HEK293T (cell line): ENCODE measurements at regions not wholly inside any gene's neighbourhood (a gene's known extent, or its start where the extent isn't known, plus 50 kb on each side); places are given as distances from the start of the nearest gene placed in this dataset.
"Not testable (repeated sequence)": the region's sequence is repeated elsewhere in the genome, so short reads cannot be mapped to it uniquely, and the experiment has no call there.

Experiments used
- CTCF ChIA-PET: fragments of 350-600 bp; formaldehyde crosslinking; extraction: SDS; loops from one replicate; lab custom pipeline; 2021; ENCODE audit warnings: antibody characterized with exemption, inconsistent platforms; lab: Yijun Ruan, JAX
- POLR2A ChIA-PET: fragments of 350-600 bp; formaldehyde crosslinking; extraction: SDS; loops from one replicate; lab custom pipeline; 2020; ENCODE audit warnings: antibody characterized with exemption, inconsistent platforms; lab: Yijun Ruan, JAX
- DNase-seq: peaks from one replicate; pipeline ENCODE4 v3.0.0; 2012; ENCODE audit warnings: mixed read lengths; ENCODE audit errors: extremely low spot score
- ARNT ChIP-seq: fragments of 450-650 bp; IDR thresholded peaks from 2 replicates; pipeline ENCODE4 v1.6.1; 2017; ENCODE audit warnings: mild to moderate bottlenecking
- BHLHE40 ChIP-seq: fragments of 450-650 bp; IDR thresholded peaks from 2 replicates; pipeline ENCODE4 v1.6.1; 2016; ENCODE audit warnings: mild to moderate bottlenecking, moderate library complexity, borderline replicate concordance
- CTBP1 ChIP-seq: fragments of 450-650 bp; IDR thresholded peaks from 2 replicates; pipeline ENCODE4 v1.6.1; 2016; ENCODE audit warnings: borderline replicate concordance
- ELF4 ChIP-seq: fragments of 450-650 bp; IDR thresholded peaks from 2 replicates; pipeline ENCODE4 v1.6.1; 2017; ENCODE audit warnings: antibody characterized with exemption
- FOXA1 ChIP-seq: fragments of 450-650 bp; IDR thresholded peaks from 2 replicates; pipeline ENCODE4 v1.6.1; 2016; ENCODE audit warnings: mild to moderate bottlenecking
- FOXK2 ChIP-seq: fragments of 450-650 bp; IDR thresholded peaks from 2 replicates; pipeline ENCODE4 v1.6.1; 2016; ENCODE audit warnings: mild to moderate bottlenecking
- FOXM1 ChIP-seq: fragments of 450-650 bp; IDR thresholded peaks from 2 replicates; pipeline ENCODE4 v1.6.1; 2017; ENCODE audit warnings: mild to moderate bottlenecking, borderline replicate concordance
- HDGF ChIP-seq: fragments of 450-650 bp; IDR thresholded peaks from 2 replicates; pipeline ENCODE4 v1.6.1; 2017; ENCODE audit warnings: antibody characterized with exemption, borderline replicate concordance
- L3MBTL2 ChIP-seq: fragments of 450-650 bp; conservative IDR thresholded peaks from 2 replicates; pipeline ENCODE4 v1.6.1; 2016; ENCODE audit warnings: mild to moderate bottlenecking
- LEF1 ChIP-seq: fragments of 450-650 bp; IDR thresholded peaks from 2 replicates; pipeline ENCODE4 v1.6.1; 2017; ENCODE audit warnings: mild to moderate bottlenecking, borderline replicate concordance
- NFRKB ChIP-seq: fragments of 450-650 bp; IDR thresholded peaks from 2 replicates; pipeline ENCODE4 v1.6.1; 2016; ENCODE audit warnings: mild to moderate bottlenecking, moderate library complexity
- SUZ12 ChIP-seq: fragments of 450-650 bp; IDR thresholded peaks from 2 replicates; pipeline ENCODE4 v1.6.1; 2016; ENCODE audit warnings: mild to moderate bottlenecking
- TARDBP ChIP-seq: fragments of 450-650 bp; IDR thresholded peaks from 2 replicates; pipeline ENCODE4 v1.6.1; 2016
- ZNF384 ChIP-seq: fragments of 450-650 bp; IDR thresholded peaks from 2 replicates; pipeline ENCODE4 v1.6.1; 2016
- TF ChIP-seq, protein P1 (sequence below): fragments of 450-650 bp; IDR thresholded peaks from 2 replicates; pipeline ENCODE4 v1.6.1; 2016

- TF ChIP-seq CTBP1 (no peak), ZNF384 (no peak), ARNT (no peak), FOXK2 (no peak), NFRKB (no peak), SUZ12 (no peak), FOXM1 (no peak), L3MBTL2 (no peak), HDGF (no peak), FOXA1 (no peak), BHLHE40 (no peak), TARDBP (no peak), LEF1 (no peak)
- TF ChIP-seq, protein P1, sequence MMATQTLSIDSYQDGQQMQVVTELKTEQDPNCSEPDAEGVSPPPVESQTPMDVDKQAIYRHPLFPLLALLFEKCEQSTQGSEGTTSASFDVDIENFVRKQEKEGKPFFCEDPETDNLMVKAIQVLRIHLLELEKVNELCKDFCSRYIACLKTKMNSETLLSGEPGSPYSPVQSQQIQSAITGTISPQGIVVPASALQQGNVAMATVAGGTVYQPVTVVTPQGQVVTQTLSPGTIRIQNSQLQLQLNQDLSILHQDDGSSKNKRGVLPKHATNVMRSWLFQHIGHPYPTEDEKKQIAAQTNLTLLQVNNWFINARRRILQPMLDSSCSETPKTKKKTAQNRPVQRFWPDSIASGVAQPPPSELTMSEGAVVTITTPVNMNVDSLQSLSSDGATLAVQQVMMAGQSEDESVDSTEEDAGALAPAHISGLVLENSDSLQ = no peak
- CTCF ChIA-PET = interaction anchor here (0.7 kb wide), 1 partner anchor 106 kb away, joined by 3 read pairs; no protein-coding TSS in a partner anchor
- POLR2A ChIA-PET = interaction anchor here (0.7 to 1.3 kb wide), 2 partner anchors 35 to 65 kb away, joined by 3 to 4 read pairs; no protein-coding TSS in a partner anchor
- no peak for DNase-seq
Measured at GRCh38 chr5:91315701-91316100, 67.4 kb downstream of the ARRDC3 start.

DNA sequence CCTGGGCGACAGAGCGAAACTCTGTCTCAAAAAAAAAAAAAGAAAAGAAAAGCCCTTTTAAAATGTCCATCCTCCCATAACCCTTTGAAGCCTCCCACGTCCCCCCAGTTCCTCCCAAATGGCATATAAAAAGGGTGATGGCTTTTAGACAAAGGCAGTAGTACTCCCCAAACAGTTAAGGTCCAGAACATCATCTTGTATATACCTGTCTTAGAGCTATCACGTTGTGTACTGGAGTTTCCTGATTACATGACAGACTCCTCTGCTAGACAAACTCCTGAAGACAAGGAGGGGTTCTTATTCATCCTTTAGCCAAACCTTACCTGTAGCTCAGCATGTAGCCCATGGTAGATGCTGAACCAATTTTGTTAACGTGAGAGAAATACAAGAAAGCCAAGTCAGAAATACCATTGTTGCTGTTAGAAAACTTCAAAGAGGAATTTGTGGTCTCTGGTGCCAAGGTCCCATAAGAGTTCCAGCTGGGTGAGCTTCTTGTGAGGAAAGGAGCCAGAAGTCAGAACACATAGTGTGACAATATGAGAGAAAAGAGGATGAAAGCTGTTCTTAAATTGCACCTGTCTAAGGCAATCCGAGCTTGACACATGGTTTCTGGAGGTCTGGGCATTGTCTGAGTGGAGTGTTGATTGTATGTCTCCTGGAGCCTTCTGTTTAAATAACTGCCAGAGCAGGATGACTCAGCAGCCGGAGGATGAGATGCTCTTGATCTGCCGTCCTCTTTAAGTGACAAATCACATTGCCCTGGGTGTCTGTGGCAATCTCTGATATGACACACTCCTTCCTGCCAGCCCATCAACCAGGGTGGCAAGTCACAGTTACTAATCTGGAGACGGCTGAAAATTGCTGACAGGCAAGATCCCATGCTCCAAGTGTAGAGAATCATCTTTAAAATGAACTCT is 69.1 kb downstream of the ARRDC3 start:
- POLR2A ChIA-PET = interaction anchor here (1.7 to 1.9 kb wide), 2 partner anchors 67 to 69 kb away, joined by 6 to 8 read pairs; partner anchors contain the start of gene ARRDC3
- CTCF ChIA-PET = no interaction called here
- no peak for DNase-seq
- no peak for TF ChIP-seq BHLHE40
- no peak for TF ChIP-seq SUZ12
- TF ChIP-seq FOXA1 = no peak

DNA sequence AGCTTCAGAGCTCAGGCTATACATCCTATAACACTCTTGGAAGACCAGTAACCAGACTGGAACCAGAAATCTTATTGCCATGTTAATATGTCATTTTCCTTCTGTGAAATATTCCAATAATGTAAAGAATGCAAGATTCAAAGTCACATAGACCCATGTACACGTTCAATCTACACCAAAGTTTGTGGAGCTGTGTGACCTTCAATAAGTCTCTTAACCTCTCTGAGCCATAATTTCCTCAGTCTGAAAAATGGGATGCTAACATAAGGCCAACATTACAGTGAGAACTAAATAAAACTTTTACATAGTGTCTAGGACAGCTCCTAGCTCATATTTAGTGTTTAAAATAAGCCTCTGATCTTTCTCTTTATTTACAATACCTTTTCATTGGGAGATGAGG is 70.4 kb downstream of the ARRDC3 start:
- ChIA-PET POLR2A (no interaction called here), CTCF (no interaction called here)
- TF ChIP-seq HDGF = no peak
- TF ChIP-seq BHLHE40 = no peak
- TF ChIP-seq, protein P1 = no peak
- TF ChIP-seq FOXM1 = no peak
- TF ChIP-seq L3MBTL2 = no peak
- TF ChIP-seq NFRKB = no peak
- TF ChIP-seq TARDBP = no peak
- TF ChIP-seq FOXK2 = no peak
- TF ChIP-seq FOXA1 = no peak
- no peak for TF ChIP-seq CTBP1
- no peak for TF ChIP-seq ARNT
- no peak for TF ChIP-seq ELF4
- no peak for TF ChIP-seq ZNF384
- DNase-seq = no peak

DNA sequence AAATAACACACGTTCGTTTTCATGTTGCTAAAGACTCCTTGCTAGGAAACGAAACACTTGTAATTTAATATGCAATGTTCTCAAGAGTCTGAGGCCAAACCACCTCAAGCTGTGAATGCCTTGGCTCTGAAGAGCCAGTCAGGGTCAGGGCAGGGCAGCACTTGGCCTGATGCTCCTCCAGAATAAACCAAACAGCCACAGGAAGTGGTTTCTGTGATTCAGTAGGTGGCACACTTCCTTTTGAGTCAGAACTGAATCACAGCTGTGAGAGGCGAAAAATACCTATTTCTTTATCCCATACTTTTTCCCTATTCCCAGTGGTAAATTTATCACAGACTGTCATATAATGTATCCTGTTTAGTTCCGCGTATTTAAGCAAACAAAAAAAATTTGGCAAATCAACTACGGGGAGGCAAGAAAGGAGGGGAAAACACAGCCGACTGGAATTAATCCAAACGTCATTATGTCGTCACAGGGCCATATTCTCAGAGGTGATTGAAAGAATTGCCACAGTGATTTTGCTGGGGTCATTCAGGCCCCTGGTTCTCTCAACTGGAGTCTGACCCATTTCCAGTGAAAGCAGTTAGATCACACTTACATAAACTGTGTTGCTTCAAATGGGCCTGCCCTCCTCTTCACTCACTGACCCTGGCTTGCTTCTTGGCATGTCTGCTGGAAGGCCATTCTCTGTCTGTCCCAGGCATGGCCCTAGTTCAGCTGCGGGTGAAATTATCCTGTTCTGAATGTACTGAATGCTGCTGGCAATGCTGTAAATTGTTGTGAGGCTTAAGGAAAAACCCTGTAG is 71.2 kb downstream of the ARRDC3 start:
- ChIA-PET CTCF (interaction anchor here (0.5 to 1.2 kb wide), 3 partner anchors 73 to 124 kb away, joined by 3 to 5 read pairs (median 3); no protein-coding TSS in a partner anchor), POLR2A (interaction anchor here (0.8 to 1.2 kb wide), 2 partner anchors 32 to 71 kb away, joined by 3 to 4 read pairs; partner anchors contain the start of gene ARRDC3)
- TF ChIP-seq L3MBTL2 = no peak
- TF ChIP-seq TARDBP = no peak
- TF ChIP-seq CTBP1 = no peak
- no peak for TF ChIP-seq NFRKB
- no peak for TF ChIP-seq LEF1
- DNase-seq = peak; percentile 23

- DNase-seq = no peak
- TF ChIP-seq TARDBP (no peak), FOXM1 (no peak), SUZ12 (no peak), HDGF (no peak), CTBP1 (no peak), BHLHE40 (no peak), NFRKB (no peak)
- TF ChIP-seq, protein P1 = no peak
- POLR2A ChIA-PET = interaction anchor here (0.8 to 1.2 kb wide), 2 partner anchors 31 to 72 kb away, joined by 3 to 4 read pairs; partner anchors contain the start of gene ARRDC3
- CTCF ChIA-PET = interaction anchor here (0.5 to 1.2 kb wide), 3 partner anchors 74 to 123 kb away, joined by 3 to 5 read pairs (median 3); no protein-coding TSS in a partner anchor
Measured at GRCh38 chr5:91311168-91311696, 71.9 kb downstream of the ARRDC3 start.

DNA sequence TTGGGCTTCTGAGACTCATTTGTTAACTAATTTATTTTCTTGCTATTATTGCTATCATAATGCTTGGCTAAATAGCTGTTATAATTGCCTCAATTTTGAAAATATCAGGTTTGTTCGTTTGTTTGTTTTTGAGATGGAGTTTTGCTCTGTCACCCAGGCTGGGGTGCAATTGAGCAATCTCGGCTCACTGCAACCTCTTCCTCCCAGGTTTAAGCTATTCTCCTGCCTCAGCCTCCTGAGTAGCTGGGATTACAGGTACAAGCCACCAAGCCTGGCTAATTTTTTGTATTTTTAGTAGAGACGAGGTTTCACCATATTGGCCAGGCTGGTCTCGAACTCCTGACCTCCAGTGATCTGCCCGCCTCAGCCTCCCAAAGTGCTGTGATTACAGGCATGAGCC is 75.0 kb downstream of the ARRDC3 start:
- POLR2A ChIA-PET, CTCF ChIA-PET, DNase-seq: not testable (repeated sequence)
